ENCODE measurements at regions not wholly inside any gene's neighbourhood (a gene's known extent, or its start where the extent isn't known, plus 50 kb on each side); places are given as distances from the start of the nearest gene placed in this dataset.

- TF ChIP-seq CTCF (IDR thresholded peaks at IDR 0.05), result no peak
- TF ChIP-seq POLR2A (IDR thresholded peaks at IDR 0.05), result no peak
Observed at GRCh38 chr3:118792191-118792590, 242.5 kb downstream of the IGSF11 start.

Measured in adrenal gland (tissue), 5 donors.